Astrocyte of the cerebellum (primary cell): ENCODE measurements at regions not wholly inside any gene's neighbourhood (a gene's known extent, or its start where the extent isn't known, plus 50 kb on each side); places are given as distances from the start of the nearest gene placed in this dataset.

Experiments used
- DNase-seq: peaks from one replicate; pipeline ENCODE4 v3.0.0-alpha.2; 2011; ENCODE audit warnings: low read depth
- H3K4me3 ChIP-seq: 2 replicates; pipeline ENCODE4 v1.5.1; 2011; ENCODE audit warnings: mild to moderate bottlenecking, low read depth, low read length, moderate library complexity
- in situ Hi-C: cut with HindIII; loops from 2 replicates; pipeline ENCODE4 v1.10.0; 2017; ENCODE audit warnings: low sequenced_read_pairs
- TF ChIP-seq, protein P1 (sequence below): IDR thresholded peaks from 2 replicates; pipeline ENCODE4 v1.5.1; 2012; ENCODE audit warnings: low read length, low read depth, moderate library complexity, mild to moderate bottlenecking; ENCODE audit errors: missing control alignments

- in situ Hi-C loops = no loop called here
- no peak overlapping the region for H3K4me3 ChIP-seq
- DNase-seq = no peak
- TF ChIP-seq, protein P1, sequence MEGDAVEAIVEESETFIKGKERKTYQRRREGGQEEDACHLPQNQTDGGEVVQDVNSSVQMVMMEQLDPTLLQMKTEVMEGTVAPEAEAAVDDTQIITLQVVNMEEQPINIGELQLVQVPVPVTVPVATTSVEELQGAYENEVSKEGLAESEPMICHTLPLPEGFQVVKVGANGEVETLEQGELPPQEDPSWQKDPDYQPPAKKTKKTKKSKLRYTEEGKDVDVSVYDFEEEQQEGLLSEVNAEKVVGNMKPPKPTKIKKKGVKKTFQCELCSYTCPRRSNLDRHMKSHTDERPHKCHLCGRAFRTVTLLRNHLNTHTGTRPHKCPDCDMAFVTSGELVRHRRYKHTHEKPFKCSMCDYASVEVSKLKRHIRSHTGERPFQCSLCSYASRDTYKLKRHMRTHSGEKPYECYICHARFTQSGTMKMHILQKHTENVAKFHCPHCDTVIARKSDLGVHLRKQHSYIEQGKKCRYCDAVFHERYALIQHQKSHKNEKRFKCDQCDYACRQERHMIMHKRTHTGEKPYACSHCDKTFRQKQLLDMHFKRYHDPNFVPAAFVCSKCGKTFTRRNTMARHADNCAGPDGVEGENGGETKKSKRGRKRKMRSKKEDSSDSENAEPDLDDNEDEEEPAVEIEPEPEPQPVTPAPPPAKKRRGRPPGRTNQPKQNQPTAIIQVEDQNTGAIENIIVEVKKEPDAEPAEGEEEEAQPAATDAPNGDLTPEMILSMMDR = no peak
Observed at GRCh38 chr11:113634940-113635575, 71.0 kb downstream of the TMPRSS5 start.

DNA sequence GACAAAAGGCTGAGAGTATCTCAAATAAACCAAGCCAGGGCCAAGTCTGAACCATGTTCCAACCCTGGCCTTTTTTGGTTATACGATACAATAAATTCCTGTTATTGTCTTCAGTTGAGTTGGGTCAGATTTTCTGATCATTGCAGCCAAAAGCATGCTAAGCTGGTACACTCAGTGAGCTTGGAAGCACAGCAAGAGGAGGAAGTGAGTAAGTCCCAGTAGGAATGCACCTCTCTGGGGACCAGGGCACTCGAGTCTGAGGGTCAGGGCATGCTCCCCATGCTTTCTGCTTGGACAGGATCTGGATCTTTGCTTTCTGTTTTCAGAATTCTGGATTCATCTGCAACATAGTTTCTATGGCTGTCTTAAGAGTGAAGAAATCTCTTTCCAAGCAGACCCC is 73.1 kb downstream of the TMPRSS5 start:
- TF ChIP-seq, protein P1 = no peak
- H3K4me3 ChIP-seq = no peak overlapping the region
- in situ Hi-C loops = no loop called here
- no peak for DNase-seq

DNA sequence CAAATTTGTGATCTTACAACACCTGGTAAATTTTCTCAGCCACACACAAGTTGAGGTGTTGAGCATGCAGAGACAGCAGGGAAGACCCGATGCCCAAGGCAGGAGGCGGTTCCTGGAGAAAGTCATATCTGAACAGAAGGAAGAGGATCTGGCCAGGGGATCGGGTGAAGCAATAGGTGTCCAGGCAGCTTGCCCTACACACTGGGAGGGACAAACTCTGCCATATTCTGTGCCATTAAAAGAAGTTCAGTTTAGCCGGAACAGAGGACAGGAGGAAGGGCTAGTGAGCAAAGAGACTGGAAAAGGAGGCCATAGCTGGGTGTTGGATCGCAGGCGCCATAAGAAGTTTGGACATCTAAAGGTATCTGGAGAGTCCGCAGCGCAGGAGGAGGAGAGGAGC is 76.5 kb downstream of the TMPRSS5 start:
- DNase-seq = no peak
- in situ Hi-C loops = no loop called here
- TF ChIP-seq, protein P1 = no peak
- H3K4me3 ChIP-seq = no peak overlapping the region

- in situ Hi-C loops = no loop called here
- TF ChIP-seq, protein P1 = no peak
- no peak for DNase-seq
- H3K4me3 ChIP-seq = no peak overlapping the region
Observed at GRCh38 chr11:113628912-113629311, 77.2 kb downstream of the TMPRSS5 start.

DNA sequence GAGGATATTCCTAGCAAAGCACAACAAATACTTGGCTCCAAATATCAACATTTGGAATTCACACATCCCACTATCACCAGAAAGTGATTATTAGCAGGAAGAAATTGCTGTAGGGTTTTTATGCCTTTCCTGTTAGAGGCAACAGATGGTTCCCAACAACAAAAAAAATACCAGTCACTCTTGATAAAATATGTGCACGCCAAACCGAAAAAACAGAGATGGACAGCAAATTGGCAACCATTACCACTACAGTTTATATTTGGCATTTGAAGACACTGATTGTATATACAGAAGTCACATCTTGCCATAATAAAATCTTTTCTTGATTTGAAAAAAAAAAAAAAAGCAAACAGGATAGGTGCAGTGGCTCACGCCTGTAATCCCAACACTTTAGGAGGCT is 78.2 kb downstream of the TMPRSS5 start:
- H3K4me3 ChIP-seq = no peak overlapping the region
- no peak for DNase-seq
- TF ChIP-seq, protein P1 = no peak
- in situ Hi-C loops = no loop called here

DNA sequence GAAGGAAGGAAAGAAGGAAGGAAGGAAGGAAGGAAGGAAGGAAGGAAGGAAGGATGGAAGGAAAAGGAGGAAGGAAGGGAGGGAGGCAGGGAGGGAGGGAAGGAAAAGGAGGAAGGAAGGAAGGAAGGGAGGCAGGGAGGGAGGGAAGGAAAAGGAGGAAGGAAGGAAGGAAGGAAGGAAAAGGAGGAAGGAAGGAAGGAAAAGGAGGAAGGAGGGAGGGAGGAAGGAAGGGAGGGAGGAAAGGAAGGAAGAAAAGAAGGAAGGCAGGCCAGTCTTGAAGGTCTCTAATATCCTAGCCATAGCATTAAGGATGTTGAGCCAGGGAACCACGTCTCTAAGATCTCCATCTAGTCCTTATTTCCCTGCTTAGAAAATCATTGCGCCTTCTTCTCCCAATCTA is 78.8 kb downstream of the TMPRSS5 start:
- TF ChIP-seq, protein P1 = no peak
- no peak overlapping the region for H3K4me3 ChIP-seq
- in situ Hi-C loops = no loop called here
- no peak for DNase-seq

- no peak overlapping the region for H3K4me3 ChIP-seq
- in situ Hi-C loops = no loop called here
- TF ChIP-seq, protein P1 = no peak
- DNase-seq = no peak
Observed at GRCh38 chr11:113626736-113627135, 79.4 kb downstream of the TMPRSS5 start.
